Body of pancreas (tissue), 4 donors: ENCODE measurements at regions not wholly inside any gene's neighbourhood (a gene's known extent, or its start where the extent isn't known, plus 50 kb on each side); places are given as distances from the start of the nearest gene placed in this dataset.

Experiments
- POLR2A ChIP-seq, 3 donors: fragments of 450-650 bp; IDR thresholded peaks; one replicate each; pipeline ENCODE4 v1.6.1; 2016; ENCODE audit warnings: antibody characterized with exemption in 3 of 3, mild to moderate bottlenecking in 2 of 3
- TF ChIP-seq, protein P1 (sequence below), 7 experiments: fragments of 450-650 bp in 4 of 7; fragments of 200-600 bp in 3 of 7; sonication (generic) in 3 of 7; IDR thresholded peaks; one replicate each; pipeline ENCODE4 v1.5.1; 2016 to 2019; ENCODE audit warnings: antibody characterized with exemption in 7 of 7

GRCh38 chr14:38111046-38111445 lies 96.7 kb upstream of the SSTR1 start:
- TF ChIP-seq, protein P1, sequence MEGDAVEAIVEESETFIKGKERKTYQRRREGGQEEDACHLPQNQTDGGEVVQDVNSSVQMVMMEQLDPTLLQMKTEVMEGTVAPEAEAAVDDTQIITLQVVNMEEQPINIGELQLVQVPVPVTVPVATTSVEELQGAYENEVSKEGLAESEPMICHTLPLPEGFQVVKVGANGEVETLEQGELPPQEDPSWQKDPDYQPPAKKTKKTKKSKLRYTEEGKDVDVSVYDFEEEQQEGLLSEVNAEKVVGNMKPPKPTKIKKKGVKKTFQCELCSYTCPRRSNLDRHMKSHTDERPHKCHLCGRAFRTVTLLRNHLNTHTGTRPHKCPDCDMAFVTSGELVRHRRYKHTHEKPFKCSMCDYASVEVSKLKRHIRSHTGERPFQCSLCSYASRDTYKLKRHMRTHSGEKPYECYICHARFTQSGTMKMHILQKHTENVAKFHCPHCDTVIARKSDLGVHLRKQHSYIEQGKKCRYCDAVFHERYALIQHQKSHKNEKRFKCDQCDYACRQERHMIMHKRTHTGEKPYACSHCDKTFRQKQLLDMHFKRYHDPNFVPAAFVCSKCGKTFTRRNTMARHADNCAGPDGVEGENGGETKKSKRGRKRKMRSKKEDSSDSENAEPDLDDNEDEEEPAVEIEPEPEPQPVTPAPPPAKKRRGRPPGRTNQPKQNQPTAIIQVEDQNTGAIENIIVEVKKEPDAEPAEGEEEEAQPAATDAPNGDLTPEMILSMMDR (IDR thresholded peaks at IDR 0.05), result no peak
- no peak for TF ChIP-seq POLR2A (IDR thresholded peaks at IDR 0.05)
